ENCODE measurements at regions not wholly inside any gene's neighbourhood (a gene's known extent, or its start where the extent isn't known, plus 50 kb on each side); places are given as distances from the start of the nearest gene placed in this dataset.

- TF ChIP-seq CTCF (IDR thresholded peaks at IDR 0.05) (no peak), POLR2AphosphoS5 (IDR thresholded peaks at IDR 0.05) (no peak), POLR2A (IDR thresholded peaks at IDR 0.05) (no peak)
Measured at GRCh38 chr2:36235882-36236281, 119.7 kb upstream of the CRIM1 start.

Data from prostate gland (tissue), 2 donors.